ENCODE measurements at regions not wholly inside any gene's neighbourhood (a gene's known extent, or its start where the extent isn't known, plus 50 kb on each side); places are given as distances from the start of the nearest gene placed in this dataset.
"Not testable (repeated sequence)": the region's sequence is repeated elsewhere in the genome, so short reads cannot be mapped to it uniquely, and the experiment has no call there.

DNA sequence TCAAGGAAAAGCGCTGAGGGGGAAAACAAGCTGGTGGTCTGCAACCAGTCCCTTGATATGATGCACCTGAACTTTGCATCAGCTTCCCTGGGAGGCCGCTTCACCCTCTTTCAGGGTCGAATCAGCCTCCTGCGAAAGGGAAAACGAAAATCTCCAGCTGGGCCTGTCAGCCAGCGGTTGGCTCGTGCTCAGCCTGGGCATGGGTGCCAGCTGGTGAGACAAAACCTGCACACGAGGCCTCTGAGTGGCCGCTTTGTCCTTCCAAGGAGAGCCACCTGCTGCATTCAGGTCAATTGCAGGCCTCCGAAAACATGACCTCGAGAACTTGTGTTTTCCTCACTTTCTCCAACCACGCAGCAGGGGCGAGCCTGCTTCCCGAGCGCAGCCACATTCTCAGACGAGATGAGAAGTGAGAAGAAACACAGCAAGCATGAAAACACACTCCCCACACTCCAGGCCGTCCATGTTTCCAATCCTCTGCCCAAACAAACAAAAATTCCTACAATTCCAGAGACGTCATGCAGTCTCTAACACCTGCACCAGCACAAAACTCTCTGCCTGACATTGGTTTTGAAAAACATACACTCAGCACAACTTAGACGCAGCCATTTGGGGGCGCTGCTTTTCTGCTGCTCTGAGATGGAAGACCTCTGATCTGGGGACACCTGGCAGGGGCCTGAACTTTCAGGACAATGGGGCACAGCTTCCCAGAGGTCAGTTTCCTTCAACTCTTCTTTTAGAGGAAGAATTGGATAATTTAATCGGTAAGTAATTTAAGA is 77.1 kb downstream of the DHCR7 start:
- DNase-seq (ENCODE audit: low read depth, low spot score): peak; percentile 3

DNA sequence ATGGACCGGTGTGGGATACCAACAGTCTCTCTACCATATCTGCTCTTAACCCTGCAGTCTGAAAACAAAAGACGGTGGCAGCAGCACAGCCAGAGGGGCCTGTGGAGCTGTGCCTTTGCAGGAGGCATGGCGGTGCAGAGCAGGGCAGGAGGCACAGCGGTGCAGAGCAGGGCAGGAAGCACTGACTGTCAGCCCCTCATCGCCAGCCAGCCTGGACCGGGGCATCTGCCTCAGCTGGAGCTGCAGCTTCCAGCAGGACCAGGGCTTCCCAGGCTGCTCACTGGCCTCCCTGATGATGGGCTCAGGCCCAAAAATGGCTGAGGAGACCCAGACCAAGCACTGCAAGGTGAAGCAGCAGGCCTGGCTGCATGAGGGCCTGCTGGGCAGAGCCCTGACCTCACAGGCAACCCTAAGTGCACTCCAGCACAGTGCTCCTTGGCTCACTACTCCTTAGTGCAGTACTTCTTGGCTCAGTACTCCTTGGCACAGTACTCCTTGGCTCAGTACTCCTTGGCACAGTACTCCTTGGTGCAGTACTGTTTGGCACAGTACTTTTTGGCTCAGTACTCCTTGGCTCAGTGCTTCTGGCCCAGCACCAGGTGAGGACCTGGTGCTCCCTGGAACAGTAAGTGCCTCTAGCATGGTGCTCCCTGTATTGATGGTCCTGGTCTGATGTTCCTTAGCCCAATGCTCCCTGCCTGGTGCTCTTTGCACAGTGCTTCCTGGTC is 78.0 kb downstream of the DHCR7 start:
- no peak for DNase-seq (ENCODE audit: low read depth, low spot score)

More for the DNA sequence above, 77.1 kb downstream of the DHCR7 start:
- Histone ChIP-seq H3K4me1 (ENCODE audit: insufficient read depth, insufficient read length) (peaks cover 7% of the 10 kb centered on the region), H3K9ac (ENCODE audit: insufficient read length, low read depth) (no peak overlapping the region), H3K4me3 (ENCODE audit: insufficient read length, low read depth) (no peak overlapping the region), H3K27me3 (ENCODE audit: insufficient read depth, insufficient read length) (no peaks in the 10 kb centered on the region), H3K9me3 (ENCODE audit: insufficient read depth, low read length) (no peaks in the 10 kb centered on the region), H3K36me3 (ENCODE audit: insufficient read depth, insufficient read length, low read length) (no peaks in the 10 kb centered on the region)
- TF ChIP-seq ZNF274 (IDR thresholded peaks at IDR 0.05; ENCODE audit: low read depth, low read length) (no peak), YY1 (IDR thresholded peaks at IDR 0.05; ENCODE audit: insufficient read depth, insufficient read length) (no peak), SUZ12 (IDR thresholded peaks at IDR 0.05; ENCODE audit: extremely low read depth, insufficient read depth, insufficient read length) (no peak)

DNA sequence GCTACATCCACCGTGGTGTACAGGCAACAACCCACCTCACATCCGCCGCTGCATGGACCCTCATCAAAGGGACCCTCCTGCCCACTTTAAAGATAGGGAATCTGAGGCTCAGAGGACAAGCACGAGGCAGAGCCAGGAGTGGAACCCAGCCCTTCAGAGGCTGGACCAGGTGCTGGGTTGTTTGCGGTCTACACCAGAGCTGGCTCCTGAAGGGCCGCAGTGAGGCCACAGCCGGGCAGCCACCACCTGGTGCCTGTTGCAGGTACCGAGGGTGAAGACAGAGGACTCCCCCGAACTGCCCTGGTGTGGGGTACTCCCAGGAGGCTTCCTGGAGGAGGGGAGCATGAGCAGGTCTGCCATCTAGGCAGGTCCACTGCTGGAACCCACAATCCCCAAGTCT is 78.8 kb downstream of the DHCR7 start:
- Histone ChIP-seq H3K4me3 (ENCODE audit: insufficient read length, low read depth) (no peak overlapping the region), H3K27me3 (ENCODE audit: insufficient read depth, insufficient read length) (no peaks in the 10 kb centered on the region), H3K36me3 (ENCODE audit: insufficient read depth, insufficient read length, low read length) (no peaks in the 10 kb centered on the region), H3K9me3 (ENCODE audit: insufficient read depth, low read length) (no peaks in the 10 kb centered on the region), H3K9ac (ENCODE audit: insufficient read length, low read depth) (no peak overlapping the region), H3K4me1 (ENCODE audit: insufficient read depth, insufficient read length) (peaks cover 7% of the 10 kb centered on the region)
- TF ChIP-seq SUZ12 (IDR thresholded peaks at IDR 0.05; ENCODE audit: extremely low read depth, insufficient read depth, insufficient read length) (no peak), YY1 (IDR thresholded peaks at IDR 0.05; ENCODE audit: insufficient read depth, insufficient read length) (no peak), ZNF274 (IDR thresholded peaks at IDR 0.05; ENCODE audit: low read depth, low read length) (no peak)
- no peak for DNase-seq (ENCODE audit: low read depth, low spot score)

More for the DNA sequence above, 78.0 kb downstream of the DHCR7 start:
- no peak for TF ChIP-seq YY1 (IDR thresholded peaks at IDR 0.05; ENCODE audit: insufficient read depth, insufficient read length)
- TF ChIP-seq SUZ12 (IDR thresholded peaks at IDR 0.05; ENCODE audit: extremely low read depth, insufficient read depth, insufficient read length): no peak
- no peak for TF ChIP-seq ZNF274 (IDR thresholded peaks at IDR 0.05; ENCODE audit: low read depth, low read length)
- no peak overlapping the region for H3K9ac ChIP-seq (ENCODE audit: insufficient read length, low read depth)
- no peak overlapping the region for H3K4me3 ChIP-seq (ENCODE audit: insufficient read length, low read depth)
- no peaks in the 10 kb centered on the region for H3K27me3 ChIP-seq (ENCODE audit: insufficient read depth, insufficient read length)
- no peaks in the 10 kb centered on the region for H3K9me3 ChIP-seq (ENCODE audit: insufficient read depth, low read length)
- no peaks in the 10 kb centered on the region for H3K36me3 ChIP-seq (ENCODE audit: insufficient read depth, insufficient read length, low read length)
- peaks cover 7% of the 10 kb centered on the region for H3K4me1 ChIP-seq (ENCODE audit: insufficient read depth, insufficient read length)

DNA sequence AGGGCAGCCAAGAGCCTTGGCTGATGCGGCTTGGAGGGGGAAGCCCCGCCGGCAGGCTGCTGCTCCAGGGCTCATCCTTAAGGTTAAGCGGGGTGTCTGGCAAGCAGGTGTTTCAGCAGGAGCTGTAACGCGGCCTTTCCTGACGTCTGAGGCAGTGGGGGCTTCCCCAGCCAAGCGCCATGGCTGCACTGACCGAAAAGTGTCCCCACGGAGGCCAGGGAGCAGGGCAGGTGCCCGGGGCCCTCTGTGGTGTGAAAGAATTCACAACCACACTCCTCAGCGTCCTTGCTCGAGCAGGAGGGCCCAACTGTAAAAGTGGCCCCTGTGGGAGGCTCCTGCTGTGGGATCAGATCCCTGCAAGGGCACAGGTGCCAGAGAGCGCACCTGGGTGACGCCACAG is 79.2 kb downstream of the DHCR7 start:
- no peaks in the 10 kb centered on the region for H3K36me3 ChIP-seq (ENCODE audit: insufficient read depth, insufficient read length, low read length)
- TF ChIP-seq SUZ12 (IDR thresholded peaks at IDR 0.05; ENCODE audit: extremely low read depth, insufficient read depth, insufficient read length) (no peak), ZNF274 (IDR thresholded peaks at IDR 0.05; ENCODE audit: low read depth, low read length) (no peak), YY1 (IDR thresholded peaks at IDR 0.05; ENCODE audit: insufficient read depth, insufficient read length) (no peak)
- no peak overlapping the region for H3K9ac ChIP-seq (ENCODE audit: insufficient read length, low read depth)
- H3K9me3 ChIP-seq (ENCODE audit: insufficient read depth, low read length): no peaks in the 10 kb centered on the region
- DNase-seq (ENCODE audit: low read depth, low spot score): no peak
- H3K4me3 ChIP-seq (ENCODE audit: insufficient read length, low read depth): no peak overlapping the region
- H3K27me3 ChIP-seq (ENCODE audit: insufficient read depth, insufficient read length): no peaks in the 10 kb centered on the region
- H3K4me1 ChIP-seq (ENCODE audit: insufficient read depth, insufficient read length): peaks cover 7% of the 10 kb centered on the region

DNA sequence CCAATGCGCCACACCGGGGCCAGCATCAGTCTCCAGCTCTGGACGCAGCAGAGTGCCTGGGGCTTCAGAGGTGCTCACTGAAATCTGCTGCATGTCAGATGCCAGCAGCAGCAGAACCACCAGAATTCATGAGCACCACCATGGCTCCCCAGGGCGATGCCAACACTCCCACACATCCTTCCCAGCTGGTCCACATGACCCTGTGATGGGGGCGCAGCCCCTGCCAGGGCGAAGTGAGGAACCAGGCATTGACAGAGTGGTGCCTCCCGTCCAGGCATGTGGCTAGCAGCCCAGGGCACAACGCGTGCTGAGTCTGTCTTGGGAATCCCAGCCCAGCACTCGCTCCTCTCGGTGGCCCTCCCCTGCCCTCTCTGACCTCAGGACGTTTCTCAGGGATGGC is 80.4 kb downstream of the DHCR7 start:
- Histone ChIP-seq H3K4me3 (ENCODE audit: insufficient read length, low read depth) (no peak overlapping the region), H3K36me3 (ENCODE audit: insufficient read depth, insufficient read length, low read length) (no peaks in the 10 kb centered on the region), H3K9me3 (ENCODE audit: insufficient read depth, low read length) (peaks cover under 1% of the 10 kb centered on the region; the same call in 1 of the 2 replicates), H3K27me3 (ENCODE audit: insufficient read depth, insufficient read length) (no peaks in the 10 kb centered on the region), H3K9ac (ENCODE audit: insufficient read length, low read depth) (no peak overlapping the region), H3K4me1 (ENCODE audit: insufficient read depth, insufficient read length) (peaks cover 7% of the 10 kb centered on the region)
- DNase-seq (ENCODE audit: low read depth, low spot score): no peak
- TF ChIP-seq YY1 (IDR thresholded peaks at IDR 0.05; ENCODE audit: insufficient read depth, insufficient read length): no peak
- TF ChIP-seq SUZ12 (IDR thresholded peaks at IDR 0.05; ENCODE audit: extremely low read depth, insufficient read depth, insufficient read length): no peak
- no peak for TF ChIP-seq ZNF274 (IDR thresholded peaks at IDR 0.05; ENCODE audit: low read depth, low read length)

DNA sequence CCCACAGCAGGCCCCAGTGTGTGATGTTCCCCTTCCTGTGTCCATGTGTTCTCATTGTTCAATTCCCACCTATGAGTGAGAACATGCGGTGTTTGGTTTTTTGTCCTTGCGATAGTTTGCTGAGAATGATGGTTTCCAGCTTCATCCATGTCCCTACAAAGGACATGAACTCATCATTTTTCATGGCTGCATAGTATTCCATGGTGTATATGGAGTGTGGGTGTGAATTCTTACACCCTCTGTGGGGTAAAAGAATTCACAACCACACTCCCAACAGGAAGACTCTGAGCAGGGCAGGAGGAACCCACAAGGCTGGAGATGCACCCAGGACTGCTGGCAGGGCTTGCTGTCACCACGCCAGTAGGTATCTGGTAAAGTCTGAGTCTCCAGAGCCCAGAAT is 80.9 kb downstream of the DHCR7 start:
- not testable (repeated sequence) for H3K9me3 ChIP-seq (ENCODE audit: insufficient read depth, low read length); H3K9ac ChIP-seq (ENCODE audit: insufficient read length, low read depth); H3K4me1 ChIP-seq (ENCODE audit: insufficient read depth, insufficient read length); H3K4me3 ChIP-seq (ENCODE audit: insufficient read length, low read depth); H3K27me3 ChIP-seq (ENCODE audit: insufficient read depth, insufficient read length); DNase-seq (ENCODE audit: low read depth, low spot score); H3K36me3 ChIP-seq (ENCODE audit: insufficient read depth, insufficient read length, low read length)

DNA sequence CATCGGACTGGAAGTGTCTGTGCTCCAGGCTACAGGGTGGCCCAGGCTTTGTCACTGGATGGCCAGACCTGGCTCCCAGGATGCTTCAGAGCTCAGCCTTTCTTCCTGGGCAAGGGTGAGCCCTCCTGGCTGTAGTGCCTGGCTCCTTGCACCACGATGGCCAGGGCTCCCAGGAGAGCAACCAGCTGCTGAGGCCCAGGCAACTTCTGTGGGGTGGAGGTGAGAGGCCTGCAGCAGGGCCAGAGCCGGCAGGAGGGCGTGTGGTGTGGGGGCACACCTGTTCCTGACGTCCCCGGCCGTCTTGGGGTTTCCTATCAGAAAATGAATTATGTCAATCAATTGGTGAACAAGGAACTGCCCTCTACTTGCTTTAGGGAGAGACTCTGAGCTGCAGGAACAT is 82.1 kb downstream of the DHCR7 start:
- DNase-seq (ENCODE audit: low read depth, low spot score): no peak
- H3K27me3 ChIP-seq (ENCODE audit: insufficient read depth, insufficient read length): no peaks in the 10 kb centered on the region
- H3K4me1 ChIP-seq (ENCODE audit: insufficient read depth, insufficient read length): no peaks in the 10 kb centered on the region
- H3K9ac ChIP-seq (ENCODE audit: insufficient read length, low read depth): no peak overlapping the region
- H3K4me3 ChIP-seq (ENCODE audit: insufficient read length, low read depth): no peak overlapping the region
- H3K9me3 ChIP-seq (ENCODE audit: insufficient read depth, low read length): peaks cover 5% of the 10 kb centered on the region; the same call in 1 of the 2 replicates
- H3K36me3 ChIP-seq (ENCODE audit: insufficient read depth, insufficient read length, low read length): no peaks in the 10 kb centered on the region
- TF ChIP-seq ZNF274 (IDR thresholded peaks at IDR 0.05; ENCODE audit: low read depth, low read length) (no peak), SUZ12 (IDR thresholded peaks at IDR 0.05; ENCODE audit: extremely low read depth, insufficient read depth, insufficient read length) (no peak), YY1 (IDR thresholded peaks at IDR 0.05; ENCODE audit: insufficient read depth, insufficient read length) (no peak)

All from NT2/D1 (cell line).